Esophagus squamous epithelium (tissue), 5 donors: ENCODE measurements at regions not wholly inside any gene's neighbourhood (a gene's known extent, or its start where the extent isn't known, plus 50 kb on each side); places are given as distances from the start of the nearest gene placed in this dataset.

Experiments
- DNase-seq: peaks from one replicate; lab custom pipeline; 2025; lab: John Stamatoyannopoulos, UW
- H3K27ac ChIP-seq, 4 donors: fragments of 200-600 bp; sonication (generic); one replicate each; pipeline ENCODE4 v1.5.1; 2016 to 2019; ENCODE audit warnings: mild to moderate bottlenecking in 1 of 4
- H3K27me3 ChIP-seq, 4 donors: fragments of 200-600 bp; sonication (generic); 1 replicate in 3 of 4; 2 replicates in 1 of 4; pipeline versions ENCODE4 v1.5.1 to v1.6.0; 2017 to 2021; ENCODE audit warnings: antibody characterized with exemption in 1 of 4
- H3K36me3 ChIP-seq, 3 donors: fragments of 200-600 bp; sonication (generic); one replicate each; pipeline ENCODE4 v1.5.1; 2016 to 2019
- H3K4me1 ChIP-seq, 3 donors: fragments of 200-600 bp; sonication (generic); one replicate each; pipeline ENCODE4 v1.5.1; 2017 to 2019
- H3K4me3 ChIP-seq, 4 donors: fragments of 200-600 bp; sonication (generic); 1 replicate in 3 of 4; 2 replicates in 1 of 4; pipeline ENCODE4 v1.5.1; 2016 to 2019; ENCODE audit warnings: mild to moderate bottlenecking in 2 of 4, moderate library complexity in 1 of 4
- H3K9me3 ChIP-seq, 3 donors: fragments of 200-600 bp; sonication (generic); one replicate each; pipeline ENCODE4 v1.5.1; 2016 to 2019
- POLR2A ChIP-seq, 4 donors: fragments of 450-650 bp; IDR thresholded peaks; one replicate each; pipeline ENCODE4 v1.6.1; 2017; ENCODE audit warnings: antibody characterized with exemption in 4 of 4, mild to moderate bottlenecking in 4 of 4, moderate library complexity in 3 of 4
- WGBS, 2 donors: methylation state at CpG; one replicate each; pipeline ENCODE4 v1.1.5; 2018; 5-methylcytosine and 5-hydroxymethylcytosine counted together
- intact Hi-C: fragments of 100-400 bp; cut with DNase I; formaldehyde crosslinking; loops from one replicate; pipeline ENCODE4 v1.15.0; 2022
- TF ChIP-seq, protein P1 (sequence below), 6 experiments: fragments of 450-650 bp in 4 of 6; fragments of 200-600 bp in 2 of 6; sonication (generic) in 2 of 6; IDR thresholded peaks; one replicate each; pipeline ENCODE4 v1.5.1; 2016 to 2019; ENCODE audit warnings: antibody characterized with exemption in 6 of 6, mild to moderate bottlenecking in 4 of 6, moderate library complexity in 4 of 6
- donor health status: DM: yes; HTN: yes; CAD: no.

DNA sequence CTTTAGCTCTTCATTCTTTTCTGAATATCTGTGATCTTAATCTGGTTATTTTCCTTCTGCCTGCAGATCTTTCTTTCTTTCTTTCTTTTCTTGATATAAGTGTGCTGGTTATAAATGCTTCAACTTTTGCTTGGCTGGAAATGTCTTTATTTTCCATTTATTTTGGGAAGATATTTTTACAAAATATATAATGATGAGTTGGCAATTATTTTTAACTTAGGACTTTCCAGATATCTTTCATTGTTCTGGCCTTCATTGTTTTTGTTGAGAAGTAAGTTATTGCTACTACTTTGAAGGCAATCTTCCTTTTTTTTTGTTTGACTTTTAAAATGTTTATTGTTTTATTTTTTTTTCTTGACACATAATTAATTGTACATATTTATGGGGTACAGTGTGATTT, 75.3 kb downstream of the ZNF503 start:
- H3K36me3 ChIP-seq = no peaks in the 10 kb centered on the region
- no peaks in the 10 kb centered on the region for H3K27me3 ChIP-seq
- H3K27ac ChIP-seq = no peak overlapping the region
- intact Hi-C loops = no loop called here
- DNase-seq = no peak
- no peaks in the 10 kb centered on the region for H3K4me1 ChIP-seq
- TF ChIP-seq, protein P1, sequence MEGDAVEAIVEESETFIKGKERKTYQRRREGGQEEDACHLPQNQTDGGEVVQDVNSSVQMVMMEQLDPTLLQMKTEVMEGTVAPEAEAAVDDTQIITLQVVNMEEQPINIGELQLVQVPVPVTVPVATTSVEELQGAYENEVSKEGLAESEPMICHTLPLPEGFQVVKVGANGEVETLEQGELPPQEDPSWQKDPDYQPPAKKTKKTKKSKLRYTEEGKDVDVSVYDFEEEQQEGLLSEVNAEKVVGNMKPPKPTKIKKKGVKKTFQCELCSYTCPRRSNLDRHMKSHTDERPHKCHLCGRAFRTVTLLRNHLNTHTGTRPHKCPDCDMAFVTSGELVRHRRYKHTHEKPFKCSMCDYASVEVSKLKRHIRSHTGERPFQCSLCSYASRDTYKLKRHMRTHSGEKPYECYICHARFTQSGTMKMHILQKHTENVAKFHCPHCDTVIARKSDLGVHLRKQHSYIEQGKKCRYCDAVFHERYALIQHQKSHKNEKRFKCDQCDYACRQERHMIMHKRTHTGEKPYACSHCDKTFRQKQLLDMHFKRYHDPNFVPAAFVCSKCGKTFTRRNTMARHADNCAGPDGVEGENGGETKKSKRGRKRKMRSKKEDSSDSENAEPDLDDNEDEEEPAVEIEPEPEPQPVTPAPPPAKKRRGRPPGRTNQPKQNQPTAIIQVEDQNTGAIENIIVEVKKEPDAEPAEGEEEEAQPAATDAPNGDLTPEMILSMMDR (IDR thresholded peaks at IDR 0.05) = no peak
- H3K4me3 ChIP-seq = no peak overlapping the region
- H3K9me3 ChIP-seq = no peaks in the 10 kb centered on the region

DNA sequence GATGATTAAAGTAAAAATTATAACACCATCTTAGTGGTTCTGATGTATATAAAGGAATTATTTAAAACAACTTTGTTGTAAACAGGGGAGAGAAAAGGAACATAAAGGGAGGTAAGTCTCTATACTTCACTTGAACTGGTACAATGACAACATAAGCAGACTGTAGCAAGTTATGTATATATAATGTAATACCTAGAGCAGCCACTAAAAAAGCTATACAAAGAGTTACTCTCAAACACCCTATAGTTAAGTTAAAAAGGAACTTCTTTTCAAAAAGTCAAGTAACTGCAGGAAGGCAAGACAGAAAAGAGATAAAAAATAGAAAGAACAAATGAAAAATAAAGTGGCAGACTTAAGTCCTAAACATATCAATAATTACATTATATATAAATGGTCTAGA, 82.3 kb downstream of the ZNF503 start:
- H3K4me1 ChIP-seq = no peaks in the 10 kb centered on the region
- TF ChIP-seq, protein P1 (IDR thresholded peaks at IDR 0.05) = peak in 1 of 6 experiments; percentile 14
- no peak for TF ChIP-seq POLR2A (IDR thresholded peaks at IDR 0.05)
- H3K9me3 ChIP-seq = peaks cover 0 to 6% (median 5%) of the 10 kb centered on the region in 3 donors
- H3K4me3 ChIP-seq = no peak overlapping the region
- intact Hi-C loops = no loop called here
- H3K27me3 ChIP-seq = no peaks in the 10 kb centered on the region
- no peak overlapping the region for H3K27ac ChIP-seq
- DNase-seq = no peak
- no peaks in the 10 kb centered on the region for H3K36me3 ChIP-seq

DNA sequence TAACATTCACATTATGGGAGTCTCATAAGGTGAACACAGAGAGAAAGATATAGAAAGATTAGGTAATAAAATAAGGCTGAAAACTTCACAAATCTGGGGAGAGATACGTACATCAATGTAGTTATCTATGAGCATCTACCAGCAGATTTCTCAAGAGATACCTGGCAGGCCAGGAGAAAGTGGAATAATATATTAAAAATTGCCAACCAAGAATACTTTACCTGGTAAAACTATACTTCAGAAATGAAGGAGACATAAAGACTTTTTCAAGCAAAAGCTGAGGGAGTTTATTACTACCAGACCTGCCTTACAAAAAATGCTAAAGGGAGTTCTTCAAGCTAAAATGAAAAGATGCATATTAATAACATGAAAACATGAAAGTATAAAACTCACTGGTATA, 78.8 kb upstream of the COMTD1 start:
- Histone ChIP-seq H3K9me3 (peaks cover 0 to 10% (median 6%) of the 10 kb centered on the region in 3 donors), H3K4me3 (no peak overlapping the region), H3K27me3 (no peaks in the 10 kb centered on the region), H3K27ac (no peak overlapping the region), H3K36me3 (no peaks in the 10 kb centered on the region), H3K4me1 (no peaks in the 10 kb centered on the region)
- intact Hi-C loops = no loop called here
- 88 to 92% methylated on average over 1 of the region's 1 CpG for WGBS, 2 donors
- no peak for DNase-seq
- TF ChIP-seq, protein P1 (IDR thresholded peaks at IDR 0.05) = no peak
- no peak for TF ChIP-seq POLR2A (IDR thresholded peaks at IDR 0.05)

DNA sequence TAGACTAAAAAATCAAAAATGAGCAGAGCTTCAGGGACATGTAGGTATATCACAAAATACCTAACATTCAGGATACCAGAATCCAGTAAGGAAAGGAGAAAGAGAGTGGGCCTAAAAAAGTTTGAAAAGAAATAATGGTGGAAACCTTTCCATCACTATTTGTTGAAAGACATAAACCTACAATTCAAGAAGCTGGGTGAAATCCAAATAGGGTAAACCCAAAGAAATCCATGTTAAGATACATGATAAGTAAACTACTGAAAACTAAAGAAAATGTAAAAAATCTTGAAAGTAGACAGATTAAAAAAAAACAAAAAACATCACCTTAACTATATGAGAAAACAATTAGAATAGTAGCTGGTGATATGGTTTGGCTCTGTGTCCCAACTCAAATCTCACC, 76.7 kb upstream of the COMTD1 start:
- intact Hi-C loops = no loop called here
- Histone ChIP-seq H3K9me3 (peaks cover 0 to 10% (median 6%) of the 10 kb centered on the region in 3 donors), H3K36me3 (no peaks in the 10 kb centered on the region), H3K4me1 (no peaks in the 10 kb centered on the region), H3K4me3 (no peak overlapping the region), H3K27me3 (no peaks in the 10 kb centered on the region), H3K27ac (no peak overlapping the region)
- no peak for DNase-seq
- no peak for TF ChIP-seq POLR2A (IDR thresholded peaks at IDR 0.05)
- TF ChIP-seq, protein P1 (IDR thresholded peaks at IDR 0.05) = no peak

DNA sequence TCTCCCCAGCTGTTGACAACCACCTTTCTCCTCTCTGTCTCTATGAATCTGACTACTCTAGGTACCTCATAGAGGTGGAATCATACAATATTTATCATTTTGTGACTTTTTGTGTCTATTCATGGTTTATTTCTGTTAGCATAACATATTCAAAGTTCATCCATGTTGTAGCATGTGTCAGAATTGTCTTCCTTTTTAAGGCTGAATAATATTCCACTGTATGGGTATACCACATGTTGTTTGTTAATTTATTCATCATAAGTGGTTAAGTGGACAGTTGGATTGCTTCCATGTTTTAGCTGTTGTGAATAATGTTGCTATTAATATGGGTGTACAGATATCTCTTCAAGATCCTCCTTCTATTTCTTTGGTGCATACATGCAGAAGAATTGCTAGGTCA, 69.9 kb upstream of the COMTD1 start:
- TF ChIP-seq, protein P1 (IDR thresholded peaks at IDR 0.05) = no peak
- no peak for TF ChIP-seq POLR2A (IDR thresholded peaks at IDR 0.05)
- Histone ChIP-seq H3K27ac (no peak overlapping the region), H3K4me3 (no peak overlapping the region), H3K27me3 (no peaks in the 10 kb centered on the region), H3K4me1 (peaks cover 0 to 7% (median 0%) of the 10 kb centered on the region in 3 donors), H3K36me3 (no peaks in the 10 kb centered on the region), H3K9me3 (no peaks in the 10 kb centered on the region)
- no peak for DNase-seq
- intact Hi-C loops = no loop called here
